PC-9 (cell line): ENCODE measurements at regions not wholly inside any gene's neighbourhood (a gene's known extent, or its start where the extent isn't known, plus 50 kb on each side); places are given as distances from the start of the nearest gene placed in this dataset.
A peak's percentile ranks its signal among the peaks of the same experiment; 100 is the strongest.

Experiments used
- BruUV-seq: library from RNA; stranded (reverse); fragments of 400-500 nt; replicated peaks from 2 replicates; lab custom pipeline; 2021; lab: Mats Ljungman, UMichigan
- CTCF ChIA-PET: fragments of 300-600 bp; sonication (Branson Sonifier 250); formaldehyde crosslinking; loops from one replicate; lab custom pipeline; 2022; ENCODE audit warnings: antibody characterized with exemption; lab: Charles Lee
- POLR2A ChIA-PET: fragments of 300-600 bp; sonication (Branson Sonifier 250); formaldehyde crosslinking; loops from one replicate; lab custom pipeline; 2022; ENCODE audit warnings: antibody characterized with exemption; ENCODE audit not compliant: unreplicated experiment; lab: Charles Lee
- DNase-seq, 2 experiments: peaks; one replicate each; pipeline versions ENCODE4 v3.0.0 to v3.0.0-alpha.2; 2015 to 2022; ENCODE audit warnings: mixed read lengths in 1 of 2
- H2AFZ ChIP-seq: fragments of 200-600 bp; sonication (generic); 2 replicates; pipeline ENCODE4 v1.8.1; 2017; ENCODE audit warnings: antibody characterized with exemption
- H3F3A ChIP-seq: fragments of 200-600 bp; sonication (generic); 2 replicates; pipeline ENCODE4 v1.8.1; 2017; ENCODE audit warnings: antibody characterized with exemption, mild to moderate bottlenecking, low read depth; ENCODE audit not compliant: insufficient read depth
- H3K27ac ChIP-seq: fragments of 200-600 bp; sonication (generic); 2 replicates; pipeline ENCODE4 v1.6.1; 2016; ENCODE audit warnings: mixed run types
- H3K27me3 ChIP-seq: fragments of 200-600 bp; sonication (generic); 2 replicates; pipeline ENCODE4 v1.6.1; 2016; ENCODE audit warnings: low read depth, mixed run types; ENCODE audit not compliant: insufficient read depth
- H3K36me3 ChIP-seq: fragments of 200-600 bp; sonication (generic); 2 replicates; pipeline ENCODE4 v1.6.1; 2016; ENCODE audit warnings: low read depth, mixed run types
- H3K4me1 ChIP-seq: fragments of 200-600 bp; sonication (generic); replicated peaks from 2 replicates; pipeline ENCODE4 v1.6.1; 2016; ENCODE audit warnings: mixed run types; ENCODE audit not compliant: insufficient read depth
- H3K4me2 ChIP-seq: fragments of 200-600 bp; sonication (generic); 2 replicates; pipeline ENCODE4 v1.6.1; 2017; ENCODE audit warnings: mixed run types
- H3K4me3 ChIP-seq: fragments of 200-600 bp; sonication (generic); 2 replicates; pipeline ENCODE4 v1.6.1; 2016; ENCODE audit warnings: mixed run types
- H3K79me2 ChIP-seq: fragments of 200-600 bp; sonication (generic); 2 replicates; pipeline ENCODE4 v1.6.1; 2017; ENCODE audit warnings: low read depth, mixed run types
- H3K9me2 ChIP-seq: fragments of 200-600 bp; sonication (generic); 2 replicates; pipeline ENCODE4 v1.8.1; 2017; ENCODE audit warnings: mild to moderate bottlenecking; ENCODE audit not compliant: insufficient read depth
- H3K9me3 ChIP-seq: fragments of 200-600 bp; sonication (generic); 2 replicates; pipeline ENCODE4 v1.8.1; 2016; ENCODE audit warnings: low read depth; ENCODE audit not compliant: insufficient read depth
- H4K20me1 ChIP-seq: fragments of 200-600 bp; sonication (generic); 2 replicates; pipeline ENCODE4 v1.8.1; 2017; ENCODE audit not compliant: insufficient read depth
- EZH2 ChIP-seq: fragments of 200-600 bp; sonication (generic); IDR thresholded peaks from 2 replicates; pipeline ENCODE4 v1.8.0; 2017; ENCODE audit warnings: antibody characterized with exemption, low read depth
- intact Hi-C: fragments of 100-400 bp; cut with micrococcal nuclease; formaldehyde crosslinking; loops from one replicate; pipeline ENCODE4 v1.10.0; 2022; ENCODE audit not compliant: unreplicated experiment
- TF ChIP-seq, protein P1 (sequence below): fragments of 200-600 bp; sonication (generic); conservative IDR thresholded peaks from 2 replicates; pipeline ENCODE4 v1.6.1; 2017; ENCODE audit warnings: mixed run types, antibody characterized with exemption, mild to moderate bottlenecking, moderate library complexity

DNA sequence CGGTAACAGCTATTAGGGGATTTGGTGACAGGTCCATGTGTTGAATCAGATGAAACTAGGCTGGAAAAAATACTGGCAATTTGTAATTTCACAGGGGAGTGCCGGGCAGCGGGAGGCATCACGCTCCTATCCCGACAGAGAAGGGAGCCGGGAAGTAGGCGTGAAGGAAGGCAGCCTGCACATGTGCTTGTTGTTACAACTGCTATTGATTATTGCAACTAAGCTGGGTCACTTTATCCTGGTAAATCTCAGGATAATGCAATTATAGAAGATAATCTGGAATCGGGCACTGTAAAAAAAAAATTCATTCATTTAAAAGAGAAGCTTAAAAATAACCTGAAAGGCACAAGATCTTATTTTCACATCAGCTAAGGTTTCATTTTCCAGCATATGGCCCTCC lies 180.6 kb downstream of the FOXL1 start:
- peaks cover 96% of the 10 kb centered on the region for H3K27me3 ChIP-seq
- H3K27ac ChIP-seq, result no peak overlapping the region
- H3F3A ChIP-seq, result no peaks in the 10 kb centered on the region
- POLR2A ChIA-PET, result no interaction called here
- no peaks in the 10 kb centered on the region for H3K36me3 ChIP-seq
- no peak for DNase-seq
- CTCF ChIA-PET, result no interaction called here
- H2AFZ ChIP-seq, result no peak overlapping the region
- H3K79me2 ChIP-seq, result no peaks in the 10 kb centered on the region
- H3K9me3 ChIP-seq, result no peaks in the 10 kb centered on the region
- H3K4me2 ChIP-seq, result no peak overlapping the region
- TF ChIP-seq EZH2, result no peak
- TF ChIP-seq, protein P1, sequence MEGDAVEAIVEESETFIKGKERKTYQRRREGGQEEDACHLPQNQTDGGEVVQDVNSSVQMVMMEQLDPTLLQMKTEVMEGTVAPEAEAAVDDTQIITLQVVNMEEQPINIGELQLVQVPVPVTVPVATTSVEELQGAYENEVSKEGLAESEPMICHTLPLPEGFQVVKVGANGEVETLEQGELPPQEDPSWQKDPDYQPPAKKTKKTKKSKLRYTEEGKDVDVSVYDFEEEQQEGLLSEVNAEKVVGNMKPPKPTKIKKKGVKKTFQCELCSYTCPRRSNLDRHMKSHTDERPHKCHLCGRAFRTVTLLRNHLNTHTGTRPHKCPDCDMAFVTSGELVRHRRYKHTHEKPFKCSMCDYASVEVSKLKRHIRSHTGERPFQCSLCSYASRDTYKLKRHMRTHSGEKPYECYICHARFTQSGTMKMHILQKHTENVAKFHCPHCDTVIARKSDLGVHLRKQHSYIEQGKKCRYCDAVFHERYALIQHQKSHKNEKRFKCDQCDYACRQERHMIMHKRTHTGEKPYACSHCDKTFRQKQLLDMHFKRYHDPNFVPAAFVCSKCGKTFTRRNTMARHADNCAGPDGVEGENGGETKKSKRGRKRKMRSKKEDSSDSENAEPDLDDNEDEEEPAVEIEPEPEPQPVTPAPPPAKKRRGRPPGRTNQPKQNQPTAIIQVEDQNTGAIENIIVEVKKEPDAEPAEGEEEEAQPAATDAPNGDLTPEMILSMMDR, result no peak
- no TSS peak for BruUV-seq
- no peaks in the 10 kb centered on the region for H3K4me1 ChIP-seq
- no peak overlapping the region for H3K4me3 ChIP-seq
- no peaks in the 10 kb centered on the region for H4K20me1 ChIP-seq
- H3K9me2 ChIP-seq, result no peaks in the 10 kb centered on the region
- intact Hi-C loops, result no loop called here

GRCh38 chr16:86761111-86762031 lies 183.0 kb downstream of the FOXL1 start:
- H2AFZ ChIP-seq, result no peak overlapping the region
- no peaks in the 10 kb centered on the region for H3K9me2 ChIP-seq
- no TSS peak for BruUV-seq
- H3K4me1 ChIP-seq, result no peaks in the 10 kb centered on the region
- H3K27ac ChIP-seq, result no peak overlapping the region
- H3K9me3 ChIP-seq, result no peaks in the 10 kb centered on the region
- ChIA-PET CTCF (interaction anchor here (0.5 kb wide), 1 partner anchor 820 kb away, joined by 5 read pairs; no protein-coding TSS in a partner anchor), POLR2A (no interaction called here)
- intact Hi-C loops, result no loop called here
- H3K27me3 ChIP-seq, result peaks cover 96% of the 10 kb centered on the region
- TF ChIP-seq, protein P1, result peak; percentile 74
- TF ChIP-seq EZH2, result no peak
- H4K20me1 ChIP-seq, result no peaks in the 10 kb centered on the region
- H3K36me3 ChIP-seq, result no peaks in the 10 kb centered on the region
- no peaks in the 10 kb centered on the region for H3K79me2 ChIP-seq
- no peaks in the 10 kb centered on the region for H3F3A ChIP-seq
- H3K4me3 ChIP-seq, result no peak overlapping the region
- peak in 1 of 2 experiments; percentile 3 for DNase-seq
- H3K4me2 ChIP-seq, result no peak overlapping the region

- no peaks in the 10 kb centered on the region for H3K9me2 ChIP-seq
- TF ChIP-seq, protein P1, result no peak
- no peak for TF ChIP-seq EZH2
- H4K20me1 ChIP-seq, result no peaks in the 10 kb centered on the region
- H3K4me1 ChIP-seq, result no peaks in the 10 kb centered on the region
- ChIA-PET CTCF (no interaction called here), POLR2A (no interaction called here)
- H3K4me2 ChIP-seq, result no peak overlapping the region
- H3K79me2 ChIP-seq, result no peaks in the 10 kb centered on the region
- no peak for DNase-seq
- H3K27ac ChIP-seq, result no peak overlapping the region
- no peak overlapping the region for H3K4me3 ChIP-seq
- no peaks in the 10 kb centered on the region for H3K36me3 ChIP-seq
- H3K9me3 ChIP-seq, result no peaks in the 10 kb centered on the region
- BruUV-seq, result no TSS peak
- H2AFZ ChIP-seq, result no peak overlapping the region
- peaks cover 96% of the 10 kb centered on the region for H3K27me3 ChIP-seq
- no peaks in the 10 kb centered on the region for H3F3A ChIP-seq
- intact Hi-C loops, result no loop called here
These were observed 183.7 kb downstream of the FOXL1 start for GRCh38 chr16:86762095-86762494.
